NCI-H2081 treated with DMSO at 0.1 percent for 48 hours (cell line): ENCODE measurements at regions not wholly inside any gene's neighbourhood (a gene's known extent, or its start where the extent isn't known, plus 50 kb on each side); places are given as distances from the start of the nearest gene placed in this dataset.
"Not testable (repeated sequence)": the region's sequence is repeated elsewhere in the genome, so short reads cannot be mapped to it uniquely, and the experiment has no call there.

Experiments
- DNase-seq: peaks from one replicate; lab custom pipeline; 2025; lab: John Stamatoyannopoulos, UW

DNA sequence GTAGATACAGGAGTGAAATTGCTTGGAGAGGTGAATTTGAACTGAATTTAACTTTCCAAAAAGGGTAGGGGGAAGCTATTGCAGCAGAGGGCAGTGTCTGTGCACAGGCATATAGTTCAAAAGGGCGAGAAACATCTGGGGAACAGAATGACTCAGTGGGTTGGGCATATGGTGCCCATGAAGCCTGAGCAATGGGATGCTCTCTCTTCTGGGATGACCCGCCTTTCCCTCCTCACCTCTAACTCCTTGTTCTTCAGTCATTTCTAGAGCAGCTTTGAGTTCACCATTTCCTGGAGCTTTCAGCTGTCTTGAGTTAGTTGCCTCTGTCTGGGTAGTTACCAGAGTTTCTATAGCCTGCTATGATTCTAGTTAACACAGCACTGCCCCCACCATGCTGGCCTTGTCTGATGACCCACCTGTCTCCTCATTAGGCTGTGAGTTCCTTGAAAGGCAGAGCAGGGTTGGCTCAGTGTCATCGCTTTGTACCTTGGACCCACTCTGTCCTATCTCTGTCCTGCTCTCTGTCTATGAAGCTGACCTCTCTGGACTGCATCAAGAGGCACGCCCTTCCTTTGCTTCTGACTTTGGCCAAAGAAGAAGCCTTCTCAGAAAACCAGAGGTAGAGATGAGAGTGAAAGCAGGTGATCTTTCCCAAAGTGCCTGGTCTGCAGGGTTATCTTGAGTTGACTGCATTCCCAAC lies 299.6 kb upstream of the KLF4 start:
- DNase-seq = no peak

DNA sequence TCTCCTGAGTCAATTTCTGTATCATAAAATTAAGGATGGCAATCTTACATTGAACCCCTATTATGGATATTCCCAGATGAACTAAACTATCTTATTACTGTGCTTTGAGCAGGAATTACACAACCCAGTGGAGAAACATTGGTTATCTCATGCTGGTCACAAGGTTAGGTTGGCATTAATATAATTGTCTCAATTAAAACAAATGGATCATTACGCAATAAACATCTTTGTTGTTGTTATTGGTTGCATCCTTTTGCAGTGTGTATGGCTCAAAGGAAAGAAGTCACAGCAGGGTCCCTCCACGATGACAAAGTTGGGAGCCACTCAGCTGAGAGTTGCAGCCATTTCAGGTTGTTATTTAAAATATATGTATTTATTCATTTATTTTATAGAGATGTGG lies 297.0 kb upstream of the KLF4 start:
- no peak for DNase-seq

DNA sequence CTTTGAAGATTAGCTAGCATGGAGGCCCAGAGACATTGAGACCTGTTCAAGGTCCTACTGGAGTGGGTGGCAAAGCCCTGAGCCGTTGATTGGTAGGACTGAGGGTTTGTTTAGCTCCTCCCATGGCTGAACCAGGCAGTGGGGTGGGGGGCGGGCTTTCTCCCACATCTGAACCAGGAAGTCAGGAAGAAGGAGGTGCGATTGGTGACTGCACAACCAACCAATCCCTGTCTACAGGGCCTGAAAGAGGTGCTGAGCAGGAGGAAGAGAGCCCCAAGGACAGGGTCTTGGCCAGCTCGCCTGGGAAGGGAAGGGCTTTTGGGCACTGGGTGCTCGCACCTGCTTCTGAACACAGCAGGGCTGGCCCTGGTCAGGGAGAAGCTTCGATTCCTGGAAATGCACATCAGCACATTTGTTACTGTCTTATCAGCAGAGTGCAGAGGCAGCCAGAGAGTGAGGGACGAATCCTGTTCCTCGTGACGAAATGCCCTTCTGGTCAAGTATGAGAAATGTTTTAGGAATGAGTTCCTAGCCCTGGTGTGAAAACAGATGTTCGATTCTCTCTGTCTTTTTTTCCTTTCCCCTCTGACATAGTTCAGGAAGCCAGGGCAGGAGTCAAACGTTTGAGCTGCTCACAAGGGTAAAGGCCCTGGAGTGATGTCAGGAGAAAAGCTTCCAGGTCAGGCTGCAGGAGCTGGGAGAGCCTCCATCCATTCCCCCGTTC lies 294.8 kb upstream of the KLF4 start:
- DNase-seq = no peak

DNA sequence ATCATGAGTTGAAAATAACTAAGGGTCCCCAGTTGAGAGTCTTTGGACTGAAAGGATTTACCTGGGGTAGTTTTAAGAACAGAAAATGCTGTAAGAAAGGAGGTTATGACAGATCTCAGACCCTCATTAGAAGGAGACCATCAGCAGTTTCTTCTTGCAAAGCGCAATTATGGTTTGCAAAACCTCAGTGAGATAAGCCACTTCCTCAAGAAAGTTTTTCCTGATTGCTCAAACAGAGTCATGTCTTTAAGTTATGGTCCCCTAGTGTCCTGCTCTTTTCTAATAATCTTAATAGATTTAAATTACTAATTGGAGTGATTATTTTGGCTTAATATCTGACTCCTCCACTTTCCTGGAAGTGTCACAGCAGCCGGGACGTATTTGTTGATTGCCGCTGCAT lies 293.2 kb upstream of the KLF4 start:
- DNase-seq = no peak

GRCh38 chr9:107782381-107782780 lies 292.8 kb upstream of the KLF4 start:
- no peak for DNase-seq

GRCh38 chr9:107780960-107781359 lies 291.4 kb upstream of the KLF4 start:
- DNase-seq = no peak

- no peak for DNase-seq
These were observed 290.2 kb upstream of the KLF4 start for GRCh38 chr9:107779731-107780130.

GRCh38 chr9:107778661-107779060 lies 289.1 kb upstream of the KLF4 start:
- DNase-seq = no peak

- DNase-seq = not testable (repeated sequence)
These were observed 284.5 kb upstream of the KLF4 start for GRCh38 chr9:107774099-107774498.

DNA sequence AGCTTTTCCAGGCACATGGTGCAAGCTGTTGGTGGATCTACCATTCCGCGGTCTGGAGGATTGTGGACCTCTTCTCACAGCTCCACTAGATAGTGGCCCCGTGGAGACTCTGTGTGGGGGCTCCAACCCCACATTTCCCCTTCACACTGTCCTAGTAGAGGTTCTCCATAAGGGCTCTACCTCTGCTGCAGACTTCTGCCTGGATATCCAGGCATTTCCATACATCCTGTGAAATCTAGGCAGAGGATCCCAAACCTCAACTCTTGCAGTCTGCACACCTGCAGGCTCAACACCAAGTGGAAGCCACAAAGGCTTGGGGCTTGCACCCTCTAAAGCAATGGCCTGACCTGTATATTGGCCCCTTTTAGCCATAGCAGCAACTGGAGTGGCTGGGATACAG lies 283.4 kb upstream of the KLF4 start:
- DNase-seq = no peak

- DNase-seq = no peak
These were observed 281.1 kb upstream of the KLF4 start for GRCh38 chr9:107770716-107771115.

GRCh38 chr9:107768224-107768623 lies 278.7 kb upstream of the KLF4 start:
- no peak for DNase-seq

DNA sequence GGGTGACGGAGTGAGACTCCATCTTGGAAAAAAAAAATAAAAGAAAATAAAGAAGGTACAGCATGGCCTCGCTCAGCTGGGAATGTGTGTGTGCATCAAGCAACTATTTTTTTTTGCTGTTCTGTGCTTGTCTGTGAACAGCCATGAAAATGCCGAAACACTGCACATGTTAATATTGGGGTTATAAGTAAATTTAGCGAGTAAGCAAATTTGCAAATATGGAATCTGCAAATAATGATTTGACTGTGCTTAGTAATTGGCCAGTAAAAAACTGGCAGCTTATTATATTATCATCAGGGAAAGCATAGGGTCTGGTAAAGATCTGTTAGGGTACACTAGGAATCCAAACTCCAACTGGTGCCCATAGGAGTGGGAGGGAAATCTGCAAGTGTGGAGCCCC lies 278.1 kb upstream of the KLF4 start:
- DNase-seq = no peak

DNA sequence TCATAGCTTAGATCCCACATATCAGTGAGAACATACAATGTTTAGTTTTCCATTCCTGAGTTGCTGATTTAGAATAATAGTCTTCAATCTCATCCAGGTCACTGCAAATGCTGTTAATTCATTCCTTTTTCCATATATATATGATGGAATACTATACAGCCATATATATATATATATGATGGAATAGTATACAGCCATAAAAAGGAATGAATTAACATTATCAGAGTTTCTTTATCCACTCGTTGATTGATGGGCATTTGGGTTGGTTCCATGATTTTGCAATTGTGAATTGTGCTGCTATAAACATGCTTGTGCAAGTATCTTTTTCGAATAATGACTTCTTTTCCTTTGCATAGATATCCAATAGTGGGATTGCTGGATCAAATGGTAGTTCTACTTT lies 273.9 kb upstream of the KLF4 start:
- DNase-seq = not testable (repeated sequence)

- no peak for DNase-seq
These were observed 271.7 kb upstream of the KLF4 start for GRCh38 chr9:107761307-107761706.

DNA sequence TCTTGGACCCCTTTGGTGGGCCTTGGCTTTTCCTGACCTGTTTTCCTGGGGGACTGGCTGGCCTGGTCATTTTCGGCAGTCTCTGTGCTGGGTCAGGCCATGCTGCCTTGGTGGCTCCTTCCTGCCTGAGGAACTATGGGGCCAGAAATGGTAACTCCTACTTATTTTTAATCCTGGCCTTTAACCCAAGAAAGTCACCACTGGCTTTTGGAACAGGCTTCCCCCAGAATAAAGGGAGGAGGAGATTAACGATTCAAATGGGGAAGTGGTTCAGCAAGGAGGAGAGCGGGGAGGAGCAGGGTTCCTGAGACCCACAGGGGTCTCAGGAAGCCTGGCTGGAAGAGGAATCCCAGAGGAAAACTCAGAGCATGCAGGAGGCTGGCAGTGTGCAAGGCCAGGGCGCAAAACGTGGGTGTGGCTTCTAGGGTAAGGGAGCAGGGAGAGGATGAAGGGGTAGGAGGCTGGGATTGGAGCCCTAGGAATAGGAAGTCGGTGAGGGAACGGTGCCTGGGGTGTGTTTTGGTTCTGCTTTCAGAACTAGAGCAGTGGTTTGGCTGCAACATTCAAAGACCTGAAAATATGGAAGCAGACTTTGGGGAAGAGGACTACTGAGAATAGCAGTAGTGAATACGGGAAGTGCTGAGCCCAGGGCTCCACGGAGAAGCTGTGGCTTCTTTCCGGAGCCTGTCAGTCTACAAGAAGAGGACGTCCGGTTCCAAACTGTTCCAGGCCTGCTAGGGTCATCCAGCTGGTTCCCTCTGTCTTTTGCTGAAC lies 271.1 kb upstream of the KLF4 start:
- no peak for DNase-seq

GRCh38 chr9:107759823-107760166 lies 270.2 kb upstream of the KLF4 start:
- DNase-seq = no peak

DNA sequence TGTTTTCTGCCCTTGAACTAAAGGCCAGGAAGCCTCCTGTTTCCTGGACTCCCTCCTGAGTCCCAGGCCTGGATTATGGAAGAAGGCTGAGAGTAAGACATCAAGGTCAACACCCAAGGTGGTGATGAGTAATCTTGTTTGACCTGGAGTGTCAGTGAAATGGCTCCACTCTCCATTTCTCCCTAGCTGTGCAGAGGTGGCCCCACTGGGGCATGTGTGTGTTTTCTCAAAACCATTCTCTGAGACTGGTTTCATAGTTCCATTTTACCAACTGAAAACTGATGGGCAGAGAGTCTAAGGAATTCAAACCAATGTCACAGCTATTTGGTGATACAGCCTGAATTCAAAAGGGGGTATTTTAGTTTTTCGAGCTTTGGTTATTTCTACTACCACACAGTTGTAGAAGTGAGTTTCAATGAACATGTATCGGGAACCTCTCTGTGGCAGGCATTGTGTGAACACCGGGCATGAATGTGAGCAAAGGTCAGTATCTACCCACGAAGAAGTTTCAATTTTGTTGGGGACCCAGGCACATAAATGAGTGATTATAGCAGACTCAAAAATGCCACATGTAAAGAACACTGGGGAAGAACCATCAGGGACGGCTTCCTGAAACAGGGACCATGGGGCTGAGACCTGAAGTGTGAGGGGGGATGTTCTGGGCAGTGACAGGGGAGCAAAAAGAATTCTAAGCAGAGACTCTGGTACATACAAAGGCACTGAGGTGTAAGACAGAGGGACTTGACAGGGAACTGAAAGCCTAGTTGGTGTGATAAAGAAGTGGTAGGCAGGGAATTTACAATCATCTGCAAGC lies 269.6 kb upstream of the KLF4 start:
- DNase-seq = no peak

DNA sequence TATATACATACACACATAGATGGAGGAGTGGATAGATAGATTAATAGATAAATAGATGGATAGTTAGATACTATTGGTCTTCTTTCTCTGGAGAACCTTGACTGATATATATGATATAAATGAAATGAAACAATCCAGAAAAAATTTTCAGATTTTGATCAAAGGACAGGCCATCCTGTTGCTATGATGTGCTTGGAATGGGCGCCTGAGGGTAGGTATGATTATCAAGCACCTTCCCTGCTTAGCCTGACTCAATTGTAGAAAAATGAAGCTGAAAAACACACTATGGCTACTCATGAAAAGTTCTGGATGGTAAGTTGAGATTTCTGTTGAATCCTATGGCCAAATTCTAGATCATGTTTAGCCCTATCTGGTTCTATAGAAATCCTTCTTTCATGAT lies 266.5 kb upstream of the KLF4 start:
- DNase-seq = no peak

- DNase-seq = no peak
These were observed 265.7 kb upstream of the KLF4 start for GRCh38 chr9:107755246-107755645.

- DNase-seq = no peak
These were observed 262.1 kb upstream of the KLF4 start for GRCh38 chr9:107751567-107752210.
